HG03565 (cell line): ENCODE measurements at regions not wholly inside any gene's neighbourhood (a gene's known extent, or its start where the extent isn't known, plus 50 kb on each side); places are given as distances from the start of the nearest gene placed in this dataset.
"Not testable (repeated sequence)": the region's sequence is repeated elsewhere in the genome, so short reads cannot be mapped to it uniquely, and the experiment has no call there.

Source experiments
- ATAC-seq: cut with Tn5 transposase; IDR thresholded peaks from one replicate; pipeline ENCODE4 v1.9.1; 2021; ENCODE audit warnings: mild to moderate bottlenecking, moderate library complexity; ENCODE audit not compliant: unreplicated experiment

DNA sequence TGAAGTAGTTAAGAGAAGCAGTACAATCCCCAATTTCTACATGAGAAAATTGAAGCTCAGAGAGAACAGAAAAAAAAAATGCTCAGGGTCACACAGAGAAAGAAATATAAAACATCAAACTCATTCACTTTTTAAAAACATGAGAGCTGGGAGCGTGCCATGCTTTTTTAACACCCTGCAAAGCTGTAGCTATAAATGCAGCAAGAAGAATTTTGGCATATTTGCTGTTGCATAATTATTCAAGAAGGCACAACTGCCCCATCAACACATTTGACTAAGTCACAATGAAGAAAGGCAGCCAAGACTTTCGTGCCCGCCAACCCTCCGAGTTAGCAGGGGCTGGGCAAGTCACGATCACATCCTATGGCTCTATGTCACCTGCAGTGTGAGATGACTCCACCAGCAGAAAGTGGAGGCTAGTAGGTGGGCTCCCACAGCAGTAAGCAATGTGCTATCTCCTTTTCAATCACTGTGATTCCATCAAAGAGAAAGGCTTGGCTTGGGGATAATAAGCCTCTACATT is 214.8 kb downstream of the DHX15 start:
- no peak for ATAC-seq

- ATAC-seq, result no peak
Measured at GRCh38 chr4:24368801-24369200, 215.6 kb downstream of the DHX15 start.

DNA sequence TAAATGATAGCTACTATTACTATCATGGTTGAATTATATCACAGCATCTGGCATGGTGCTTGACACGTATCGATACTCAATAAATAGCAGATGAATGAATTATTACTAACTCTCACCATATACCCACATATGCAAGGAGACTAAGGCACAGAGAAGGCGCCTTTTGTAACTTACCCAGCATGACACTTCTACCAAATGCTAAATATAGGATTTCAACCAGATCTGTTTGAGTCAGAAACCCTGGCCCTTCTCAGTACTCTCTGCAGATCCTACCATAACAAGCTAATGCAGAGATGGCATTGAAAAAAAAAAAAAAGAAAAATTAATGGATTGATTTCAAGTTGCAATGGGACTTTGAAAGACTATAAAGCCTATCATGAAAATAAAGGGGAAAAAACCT is 219.5 kb downstream of the DHX15 start:
- ATAC-seq, result no peak

- ATAC-seq, result no peak
Measured at GRCh38 chr4:24364249-24364648, 220.1 kb downstream of the DHX15 start.

- no peak for ATAC-seq
Measured at GRCh38 chr4:24363751-24364150, 220.6 kb downstream of the DHX15 start.

DNA sequence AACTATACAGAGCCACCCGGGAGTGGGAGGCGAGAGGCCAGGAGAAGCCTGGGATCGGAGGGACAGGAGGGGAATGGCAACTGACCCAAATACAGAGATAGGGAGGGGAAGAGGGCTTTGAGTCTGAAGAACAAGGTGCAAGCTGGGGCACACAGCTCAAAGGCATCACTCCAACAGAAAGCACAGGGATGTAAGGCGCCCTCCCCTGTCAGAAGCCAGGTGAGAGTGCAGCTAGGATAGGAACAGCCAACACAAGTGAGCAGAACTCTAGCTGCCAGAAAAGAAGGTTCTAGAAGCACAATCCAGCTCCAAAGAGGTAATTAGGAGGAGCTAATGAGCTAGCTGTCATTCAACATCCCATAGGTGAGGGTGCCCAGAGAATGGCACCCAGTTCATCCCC is 232.2 kb downstream of the DHX15 start:
- no peak for ATAC-seq

- not testable (repeated sequence) for ATAC-seq
Measured at GRCh38 chr4:24349168-24349996, 235.0 kb downstream of the DHX15 start.

- ATAC-seq, result no peak
Measured at GRCh38 chr4:24339260-24339659, 245.1 kb downstream of the DHX15 start.

DNA sequence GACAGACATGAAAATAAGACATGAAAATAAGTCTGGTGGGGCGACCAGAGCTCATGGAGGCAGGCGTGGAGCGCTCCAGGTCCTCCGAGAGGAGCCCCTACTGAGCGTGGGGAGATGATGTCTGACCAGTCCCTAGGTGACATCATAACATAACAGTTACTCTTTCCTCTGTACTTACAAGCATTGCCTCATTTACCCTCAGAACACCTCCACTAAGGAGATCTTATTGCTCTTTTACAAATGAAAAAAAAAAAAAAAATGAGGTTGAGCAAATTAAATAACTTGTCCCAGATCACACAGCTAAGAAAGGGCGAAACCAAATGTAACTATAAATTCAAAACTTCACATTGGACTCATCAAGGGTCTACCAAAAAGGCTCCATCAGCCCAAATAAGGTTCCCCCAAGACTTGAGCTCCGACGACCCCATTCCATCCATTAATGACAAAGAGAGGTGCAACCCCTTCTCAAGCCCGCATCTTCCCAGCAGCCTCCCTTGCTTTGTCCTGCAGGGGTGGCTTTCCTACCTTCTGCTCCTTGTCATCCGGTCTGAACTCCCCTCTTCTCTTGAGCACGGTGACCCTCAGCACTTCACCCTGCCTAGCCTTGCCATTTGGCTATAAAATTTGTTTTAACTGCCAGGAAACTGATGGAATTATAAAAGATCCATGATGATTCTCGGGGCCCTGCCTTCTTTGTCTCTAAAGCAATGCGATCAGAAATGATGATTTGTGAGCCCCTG is 246.7 kb downstream of the DHX15 start:
- ATAC-seq, result no peak

DNA sequence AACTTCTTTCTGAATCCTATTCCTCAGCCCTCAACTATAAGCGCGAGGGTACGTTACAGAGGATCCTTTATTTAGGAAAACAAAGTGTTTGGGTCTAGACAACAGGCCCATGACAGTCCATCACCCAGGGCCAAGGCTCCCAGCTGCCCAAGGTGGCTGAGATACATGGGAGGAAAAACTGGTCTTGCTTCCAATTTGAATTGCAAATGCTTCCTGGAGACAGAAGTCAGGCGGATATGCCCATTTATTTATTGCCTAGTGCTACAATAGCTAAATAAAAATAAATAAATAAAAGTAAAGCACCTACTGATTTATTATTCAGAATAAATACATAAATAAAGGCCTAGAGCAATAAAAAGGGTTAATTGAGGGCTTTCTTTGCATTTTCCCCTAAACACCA is 248.7 kb downstream of the DHX15 start:
- ATAC-seq, result no peak

DNA sequence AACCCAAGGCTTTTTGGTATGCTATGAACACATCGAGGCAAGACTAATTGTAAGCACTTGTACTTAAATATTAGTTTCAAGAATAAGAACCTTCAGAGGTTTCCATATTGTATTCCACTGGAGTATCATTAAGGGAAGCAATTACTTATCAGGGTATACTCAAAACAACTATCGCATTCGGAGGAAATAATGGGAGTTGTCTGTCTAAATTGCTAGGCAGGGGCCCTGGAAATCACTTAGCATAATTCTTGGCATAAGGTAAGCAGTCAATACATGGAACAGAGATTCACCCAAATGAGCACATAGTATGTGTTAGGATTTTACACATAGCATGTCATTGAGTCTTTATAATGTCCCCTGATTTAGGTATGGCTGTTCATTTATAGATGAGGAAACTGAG is 249.4 kb downstream of the DHX15 start:
- no peak for ATAC-seq

- ATAC-seq, result no peak
Measured at GRCh38 chr4:24330573-24330972, 253.8 kb downstream of the DHX15 start.

GRCh38 chr4:24330172-24330571 is 254.2 kb downstream of the DHX15 start:
- ATAC-seq, result no peak

DNA sequence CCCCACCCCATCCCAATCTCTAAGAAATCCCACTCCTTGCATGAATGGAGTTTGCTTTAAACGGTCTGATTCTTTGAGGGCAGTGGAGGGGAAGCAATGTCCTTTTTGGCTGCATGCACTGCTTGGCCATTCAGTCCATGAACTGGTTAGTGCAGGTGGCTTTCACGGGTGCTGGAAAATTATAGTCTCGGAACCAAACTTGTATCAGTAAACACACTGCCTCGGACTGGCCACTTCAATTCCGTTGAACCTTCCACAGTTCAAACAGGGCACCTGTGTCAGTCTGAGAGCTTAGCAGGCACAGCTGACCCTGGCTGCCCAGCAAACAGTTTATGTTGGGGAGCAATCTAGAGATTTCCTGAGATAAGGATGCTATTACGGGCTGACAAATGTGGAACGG is 255.6 kb downstream of the DHX15 start:
- ATAC-seq, result no peak

- no peak for ATAC-seq
Measured at GRCh38 chr4:24328310-24328709, 256.0 kb downstream of the DHX15 start.

- ATAC-seq, result no peak
Measured at GRCh38 chr4:24322995-24323394, 261.4 kb downstream of the DHX15 start.

DNA sequence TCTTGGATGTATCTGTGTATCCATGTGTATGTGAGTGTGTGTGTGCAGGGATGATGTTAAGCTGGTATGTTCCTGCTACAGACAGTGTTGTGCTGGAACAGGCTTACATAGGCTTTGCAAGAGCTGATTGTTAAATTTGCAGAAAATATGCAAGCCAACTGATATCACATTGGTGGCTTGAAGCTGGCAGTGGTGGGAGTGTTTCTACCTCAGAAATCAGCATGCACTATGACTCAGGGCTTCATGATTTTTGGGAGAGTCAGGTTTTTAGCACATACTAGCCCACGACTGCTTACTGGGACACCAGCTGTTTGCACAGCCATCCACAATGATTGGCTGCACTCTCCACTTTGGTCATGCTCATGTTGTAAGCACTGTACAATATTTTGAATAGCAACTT is 261.8 kb downstream of the DHX15 start:
- ATAC-seq, result no peak

DNA sequence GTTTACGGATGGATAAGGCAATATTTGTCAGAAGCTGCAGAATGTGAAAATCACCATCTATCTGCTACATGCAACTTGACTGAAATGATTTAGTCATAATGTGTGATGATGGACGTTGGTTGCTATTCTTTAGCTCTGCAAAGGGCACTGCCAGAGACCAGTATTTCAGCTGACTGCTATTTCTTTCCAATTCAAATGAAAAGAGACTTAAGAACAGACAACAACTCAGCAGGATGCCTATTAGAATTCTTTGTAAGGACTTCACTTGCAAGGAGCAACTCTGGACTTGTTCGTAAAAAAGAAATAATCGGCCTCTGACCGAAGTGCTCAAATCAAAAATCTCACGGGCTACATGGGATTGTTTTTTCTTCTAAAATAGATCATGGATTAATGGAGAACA is 262.7 kb downstream of the DHX15 start:
- ATAC-seq, result no peak

DNA sequence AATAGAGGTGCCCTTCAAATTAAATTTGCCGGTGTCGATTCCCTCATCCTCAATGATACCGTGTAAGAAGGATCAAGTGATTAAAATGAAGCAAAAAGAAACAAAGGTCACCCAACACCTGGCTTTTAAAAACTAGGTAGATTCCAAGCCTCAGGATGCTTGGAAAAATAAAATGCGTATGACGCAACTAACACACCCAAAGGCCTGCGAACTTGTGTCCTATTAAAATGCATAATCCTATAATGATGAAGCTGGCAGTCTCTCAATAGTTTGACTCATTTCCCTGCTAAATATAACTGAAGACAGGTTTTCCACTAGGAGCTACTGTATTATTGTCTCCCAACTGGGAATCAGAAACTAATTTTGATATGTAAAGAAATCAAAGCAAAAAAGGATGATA is 263.2 kb downstream of the DHX15 start:
- ATAC-seq, result no peak

- no peak for ATAC-seq
Measured at GRCh38 chr4:24319387-24319786, 265.0 kb downstream of the DHX15 start.

GRCh38 chr4:24315056-24315455 is 269.3 kb downstream of the DHX15 start:
- no peak for ATAC-seq

DNA sequence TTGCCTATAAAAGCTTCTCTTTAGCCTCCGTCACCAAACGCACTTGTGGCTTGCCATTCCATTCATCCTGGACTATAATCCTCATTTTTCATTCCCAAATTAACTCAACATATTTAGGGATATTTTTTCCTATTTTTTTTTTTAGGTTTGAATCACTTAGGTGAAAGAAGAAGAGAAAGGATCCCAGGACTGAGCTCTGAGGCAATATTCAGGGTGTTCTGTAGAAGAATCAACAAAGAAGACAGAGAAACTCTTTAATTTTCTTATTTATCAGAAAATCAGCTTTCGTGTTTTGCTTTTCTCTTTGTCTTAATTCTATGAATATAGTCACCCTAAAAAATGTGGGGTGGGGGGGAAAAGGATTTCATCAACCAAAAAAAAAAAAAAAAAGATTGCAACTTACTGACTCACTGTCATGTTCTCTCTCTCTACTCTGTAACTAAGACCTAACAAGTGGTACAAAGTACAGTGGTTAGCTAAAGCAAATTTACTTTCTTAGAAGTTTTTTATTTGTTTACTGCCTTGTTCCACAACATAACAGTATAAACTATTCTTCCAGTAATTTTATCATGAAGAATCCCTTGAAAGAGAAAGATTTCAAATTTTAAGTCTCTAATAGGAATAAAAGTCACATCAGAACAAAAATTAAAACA is 272.0 kb downstream of the DHX15 start:
- ATAC-seq, result no peak
